Mesendoderm (in vitro differentiated cells): ENCODE measurements at regions not wholly inside any gene's neighbourhood (a gene's known extent, or its start where the extent isn't known, plus 50 kb on each side); places are given as distances from the start of the nearest gene placed in this dataset.

Source experiments
- DNase-seq: peaks from one replicate; pipeline ENCODE4 v3.0.0; 2013
- H2AK5ac ChIP-seq: 2 replicates; pipeline ENCODE4 v1.6.1; 2013; ENCODE audit warnings: low read length, inconsistent platforms
- H2BK120ac ChIP-seq: 2 replicates; pipeline ENCODE4 v1.6.1; 2013; ENCODE audit warnings: low read depth, mild to moderate bottlenecking, low read length, moderate library complexity, mixed read lengths
- H2BK15ac ChIP-seq: replicated peaks from 2 replicates; pipeline ENCODE4 v1.6.1; 2013; ENCODE audit warnings: low read depth, mild to moderate bottlenecking, moderate library complexity
- H2BK5ac ChIP-seq: 2 replicates; pipeline ENCODE4 v1.6.1; 2013; ENCODE audit warnings: low read length, inconsistent platforms
- H3K18ac ChIP-seq: 2 replicates; pipeline ENCODE4 v1.6.1; 2013; ENCODE audit warnings: mild to moderate bottlenecking, low read length, mixed read lengths
- H3K23ac ChIP-seq: one replicate; pipeline ENCODE4 v1.6.1; 2013; ENCODE audit warnings: low read length
- H3K27ac ChIP-seq: 2 replicates; pipeline ENCODE4 v1.5.1; 2013; ENCODE audit warnings: low read depth, mild to moderate bottlenecking, inconsistent platforms, low read length, moderate library complexity
- H3K27me3 ChIP-seq: 2 replicates; pipeline ENCODE4 v1.6.1; 2013; ENCODE audit warnings: low read length, control low read depth, mild to moderate bottlenecking, inconsistent platforms; ENCODE audit not compliant: insufficient read depth, poor library complexity
- H3K36me3 ChIP-seq: 2 replicates; pipeline ENCODE4 v1.6.1; 2013; ENCODE audit warnings: low read length, inconsistent platforms; ENCODE audit not compliant: control insufficient read depth, insufficient read depth
- H3K4ac ChIP-seq: one replicate; pipeline ENCODE4 v1.6.1; 2013; ENCODE audit warnings: low read depth, mild to moderate bottlenecking, low read length, moderate library complexity
- H3K4me1 ChIP-seq: 2 replicates; pipeline ENCODE4 v1.6.1; 2013; ENCODE audit warnings: low read depth, low read length, inconsistent platforms; ENCODE audit not compliant: control insufficient read depth
- H3K4me2 ChIP-seq: 2 replicates; pipeline ENCODE4 v1.6.1; 2013; ENCODE audit warnings: low read length
- H3K4me3 ChIP-seq: 2 replicates; pipeline ENCODE4 v1.5.1; 2013; ENCODE audit warnings: mild to moderate bottlenecking, low read length
- H3K56ac ChIP-seq: one replicate; pipeline ENCODE4 v1.6.1; 2013; ENCODE audit warnings: low read length
- H3K79me1 ChIP-seq: 2 replicates; pipeline ENCODE4 v1.6.1; 2013; ENCODE audit warnings: low read length, inconsistent platforms
- H3K79me2 ChIP-seq: 2 replicates; pipeline ENCODE4 v1.6.1; 2013; ENCODE audit warnings: mild to moderate bottlenecking, low read length; ENCODE audit not compliant: control insufficient read depth, insufficient read depth
- H3K9ac ChIP-seq: 2 replicates; pipeline ENCODE4 v1.6.1; 2013; ENCODE audit warnings: low read length, inconsistent platforms
- H4K5ac ChIP-seq: one replicate; pipeline ENCODE4 v1.6.1; 2013; ENCODE audit warnings: low read length
- H4K8ac ChIP-seq: one replicate; pipeline ENCODE4 v1.6.1; 2013; ENCODE audit warnings: low read depth, mild to moderate bottlenecking, control low read depth, low read length, moderate library complexity
- WGBS: extraction: QIAGEN DNeasy Blood & Tissue Kit; methylation state at CpG from one replicate; pipeline ENCODE4 v1.1.7; 2013; ENCODE audit warnings: low lambda C conversion rate, missing lambda C conversion rate; ENCODE audit not compliant: insufficient coverage; ENCODE audit errors: extremely low coverage; 5-methylcytosine and 5-hydroxymethylcytosine counted together

GRCh38 chr17:68697850-68698361 lies 96.7 kb upstream of the FAM20A start:
- Histone ChIP-seq H4K5ac (no peak overlapping the region), H4K8ac (no peak overlapping the region), H3K79me2 (no peaks in the 10 kb centered on the region), H2AK5ac (no peak overlapping the region), H3K4ac (no peak overlapping the region), H2BK120ac (peak overlapping the region; percentile 56), H3K4me2 (no peak overlapping the region), H3K27ac (no peak overlapping the region), H3K56ac (no peak overlapping the region), H3K79me1 (no peaks in the 10 kb centered on the region), H2BK5ac (peak overlapping the region; percentile 37), H2BK15ac (no peak overlapping the region), H3K27me3 (no peaks in the 10 kb centered on the region), H3K23ac (no peak overlapping the region), H3K9ac (no peak overlapping the region), H3K4me1 (peaks cover 9% of the 10 kb centered on the region), H3K18ac (peak overlapping the region; percentile 51), H3K36me3 (no peaks in the 10 kb centered on the region), H3K4me3 (no peak overlapping the region)
- DNase-seq, result no peak
- no CpG with 5 or more reads among the region's 1 CpG for WGBS

GRCh38 chr17:68695659-68696058 lies 94.5 kb upstream of the FAM20A start:
- Histone ChIP-seq H3K18ac (no peak overlapping the region), H3K79me1 (no peaks in the 10 kb centered on the region), H3K27ac (no peak overlapping the region), H2AK5ac (no peak overlapping the region), H3K23ac (no peak overlapping the region), H3K36me3 (no peaks in the 10 kb centered on the region), H3K9ac (no peak overlapping the region), H3K79me2 (no peaks in the 10 kb centered on the region), H3K56ac (no peak overlapping the region), H2BK15ac (no peak overlapping the region), H3K4me1 (peaks cover 5% of the 10 kb centered on the region), H4K5ac (no peak overlapping the region), H2BK120ac (no peak overlapping the region), H3K4me3 (no peak overlapping the region), H2BK5ac (no peak overlapping the region), H4K8ac (no peak overlapping the region), H3K27me3 (no peaks in the 10 kb centered on the region), H3K4ac (no peak overlapping the region), H3K4me2 (no peak overlapping the region)
- WGBS, result 100% methylated on average over 1 of the region's 2 CpGs
- no peak for DNase-seq

GRCh38 chr17:68694791-68695485 lies 93.8 kb upstream of the FAM20A start:
- H2BK120ac ChIP-seq, result no peak overlapping the region
- no peak overlapping the region for H3K4ac ChIP-seq
- H3K4me1 ChIP-seq, result peaks cover 3% of the 10 kb centered on the region
- no peak overlapping the region for H3K23ac ChIP-seq
- peak overlapping the region; percentile 76 for H2AK5ac ChIP-seq
- H3K9ac ChIP-seq, result no peak overlapping the region
- H3K79me2 ChIP-seq, result no peaks in the 10 kb centered on the region
- WGBS, result no CpG with 5 or more reads among the region's 6 CpGs
- H4K5ac ChIP-seq, result no peak overlapping the region
- no peaks in the 10 kb centered on the region for H3K27me3 ChIP-seq
- H3K4me2 ChIP-seq, result no peak overlapping the region
- H4K8ac ChIP-seq, result no peak overlapping the region
- H2BK15ac ChIP-seq, result no peak overlapping the region
- no peaks in the 10 kb centered on the region for H3K36me3 ChIP-seq
- DNase-seq, result no peak
- H3K79me1 ChIP-seq, result no peaks in the 10 kb centered on the region
- H3K56ac ChIP-seq, result no peak overlapping the region
- no peak overlapping the region for H2BK5ac ChIP-seq
- no peak overlapping the region for H3K18ac ChIP-seq
- H3K27ac ChIP-seq, result no peak overlapping the region
- no peak overlapping the region for H3K4me3 ChIP-seq

- Histone ChIP-seq H3K56ac (no peak overlapping the region), H2BK15ac (no peak overlapping the region), H3K23ac (no peak overlapping the region), H3K4me1 (peaks cover 2% of the 10 kb centered on the region), H4K8ac (no peak overlapping the region), H2AK5ac (no peak overlapping the region), H2BK5ac (no peak overlapping the region), H3K36me3 (no peaks in the 10 kb centered on the region), H4K5ac (no peak overlapping the region), H3K79me2 (no peaks in the 10 kb centered on the region), H3K27ac (no peak overlapping the region), H2BK120ac (no peak overlapping the region), H3K4me3 (no peak overlapping the region), H3K18ac (no peak overlapping the region), H3K4ac (no peak overlapping the region), H3K9ac (no peak overlapping the region), H3K79me1 (no peaks in the 10 kb centered on the region), H3K27me3 (no peaks in the 10 kb centered on the region), H3K4me2 (no peak overlapping the region)
- DNase-seq, result no peak
- no CpG with 5 or more reads among the region's 8 CpGs for WGBS
These were observed 92.7 kb upstream of the FAM20A start for GRCh38 chr17:68693896-68694295.

- Histone ChIP-seq H3K36me3 (no peaks in the 10 kb centered on the region), H2BK15ac (no peak overlapping the region), H3K18ac (peak overlapping the region; percentile 6), H4K5ac (no peak overlapping the region), H3K23ac (no peak overlapping the region), H3K27me3 (no peaks in the 10 kb centered on the region), H2BK120ac (no peak overlapping the region), H3K4me2 (no peak overlapping the region), H2AK5ac (no peak overlapping the region), H4K8ac (no peak overlapping the region), H3K79me2 (no peaks in the 10 kb centered on the region), H3K4me1 (no peaks in the 10 kb centered on the region), H3K27ac (no peak overlapping the region), H3K4me3 (no peak overlapping the region), H3K56ac (no peak overlapping the region), H3K9ac (no peak overlapping the region), H2BK5ac (no peak overlapping the region), H3K4ac (no peak overlapping the region), H3K79me1 (no peaks in the 10 kb centered on the region)
- no peak for DNase-seq
- no CpG with 5 or more reads among the region's 1 CpG for WGBS
These were observed 92.3 kb upstream of the FAM20A start for GRCh38 chr17:68693466-68693865.
